OCI-LY1 (cell line): ENCODE measurements at regions not wholly inside any gene's neighbourhood (a gene's known extent, or its start where the extent isn't known, plus 50 kb on each side); places are given as distances from the start of the nearest gene placed in this dataset.

Experiments used
- H2AFZ ChIP-seq: fragments of 200-600 bp; sonication (generic), shearing (Covaris generic); 2 replicates; pipeline ENCODE4 v1.6.0; 2014; ENCODE audit warnings: antibody characterized with exemption, mild to moderate bottlenecking, low read length
- H3F3A ChIP-seq: fragments of 200-600 bp; sonication (generic), shearing (Covaris generic); 2 replicates; pipeline ENCODE4 v1.6.0; 2014; ENCODE audit warnings: mild to moderate bottlenecking, antibody characterized with exemption, low read length, moderate library complexity; ENCODE audit not compliant: insufficient read depth
- H3K27ac ChIP-seq: fragments of 200-600 bp; sonication (generic); 2 replicates; pipeline ENCODE4 v1.5.1; 2014; ENCODE audit warnings: low read length, mixed run types, mild to moderate bottlenecking, low read depth; ENCODE audit not compliant: poor library complexity, severe bottlenecking
- H3K27me3 ChIP-seq: fragments of 200-600 bp; sonication (generic); 2 replicates; pipeline ENCODE4 v1.6.0; 2014; ENCODE audit warnings: antibody characterized with exemption, mild to moderate bottlenecking, low read length, moderate library complexity; ENCODE audit not compliant: insufficient read depth
- H3K36me3 ChIP-seq: fragments of 200-600 bp; sonication (generic); 2 replicates; pipeline ENCODE4 v1.6.1; 2014; ENCODE audit warnings: mild to moderate bottlenecking, antibody characterized with exemption, low read length, moderate library complexity, mixed read lengths; ENCODE audit not compliant: insufficient read depth
- H3K4me1 ChIP-seq: fragments of 200-600 bp; sonication (generic); 2 replicates; pipeline ENCODE4 v1.5.1; 2014; ENCODE audit warnings: mild to moderate bottlenecking, low read length, moderate library complexity; ENCODE audit not compliant: insufficient read depth, severe bottlenecking
- H3K4me2 ChIP-seq: fragments of 200-600 bp; sonication (generic), shearing (Covaris generic); 2 replicates; pipeline ENCODE4 v1.6.1; 2014; ENCODE audit warnings: low read length
- H3K4me3 ChIP-seq: fragments of 200-600 bp; sonication (generic); 2 replicates; pipeline ENCODE4 v1.5.1; 2014; ENCODE audit warnings: low read length, low read depth, mild to moderate bottlenecking, mixed read lengths; ENCODE audit not compliant: poor library complexity, severe bottlenecking
- H3K79me2 ChIP-seq: fragments of 200-600 bp; shearing (Covaris generic); 2 replicates; pipeline ENCODE4 v1.6.1; 2016; ENCODE audit warnings: mixed run types, low read length, mixed read lengths; ENCODE audit not compliant: insufficient read depth
- H3K9ac ChIP-seq: fragments of 200-600 bp; sonication (generic), shearing (Covaris generic); 2 replicates; pipeline ENCODE4 v1.6.1; 2014; ENCODE audit warnings: mild to moderate bottlenecking, low read length, mixed read lengths
- H3K9me2 ChIP-seq: fragments of 200-600 bp; sonication (generic), shearing (Covaris generic); 2 replicates; pipeline ENCODE4 v1.6.1; 2014; ENCODE audit warnings: low read depth, mild to moderate bottlenecking, low read length, mixed read lengths
- H3K9me3 ChIP-seq: fragments of 200-600 bp; shearing (Covaris generic); 2 replicates; pipeline ENCODE4 v1.6.1; 2014; ENCODE audit warnings: low read length, mixed read lengths
- H4K20me1 ChIP-seq: fragments of 200-600 bp; sonication (generic), shearing (Covaris generic); 2 replicates; pipeline ENCODE4 v1.6.0; 2016; ENCODE audit warnings: mild to moderate bottlenecking, low read length; ENCODE audit not compliant: insufficient read depth
- EZH2 ChIP-seq: fragments of 200-600 bp; sonication (generic), shearing (Covaris generic); IDR thresholded peaks from 2 replicates; pipeline ENCODE4 v1.8.0; 2017; ENCODE audit warnings: borderline replicate concordance, mixed run types, mild to moderate bottlenecking, antibody characterized with exemption, low read length, moderate library complexity, mixed read lengths
- TF ChIP-seq, protein P1 (sequence below): fragments of 200-600 bp; sonication (generic), shearing (Covaris generic); IDR thresholded peaks from 2 replicates; pipeline ENCODE4 v1.5.1; 2017; ENCODE audit warnings: mild to moderate bottlenecking, antibody characterized with exemption, low read length, moderate library complexity, mixed read lengths

DNA sequence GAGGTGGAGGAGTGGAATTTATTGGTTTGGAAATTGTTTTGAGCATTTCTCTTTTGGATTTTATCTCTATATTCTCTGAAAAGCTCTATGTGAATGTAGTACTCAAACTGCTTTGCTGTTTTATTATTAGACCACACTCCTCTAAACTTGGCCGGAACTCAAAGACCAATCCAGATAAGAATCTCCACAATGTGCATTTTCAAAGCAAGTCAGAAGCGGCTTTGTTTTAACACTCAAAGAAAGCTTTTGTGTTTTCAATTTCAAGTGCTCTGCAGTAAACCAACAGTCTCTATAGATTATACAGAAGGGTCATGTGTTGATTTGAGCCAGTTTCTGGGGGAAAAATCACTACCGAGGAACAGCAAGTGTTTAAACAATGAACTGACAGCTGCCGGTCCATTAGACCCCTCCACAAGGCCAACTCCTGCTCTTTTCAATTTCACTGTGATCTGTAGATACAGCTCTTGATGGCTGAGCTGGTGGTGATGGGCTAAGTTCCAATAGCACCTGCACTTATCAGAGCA, 79.4 kb downstream of the FTHL17 start:
- Histone ChIP-seq H3K79me2 (no peaks in the 10 kb centered on the region), H4K20me1 (no peaks in the 10 kb centered on the region), H3K27me3 (no peaks in the 10 kb centered on the region), H3K9me2 (no peaks in the 10 kb centered on the region), H3K4me3 (no peak overlapping the region), H3K4me1 (no peaks in the 10 kb centered on the region), H2AFZ (no peak overlapping the region), H3K9ac (no peak overlapping the region), H3K27ac (no peak overlapping the region), H3F3A (no peaks in the 10 kb centered on the region), H3K9me3 (no peaks in the 10 kb centered on the region), H3K4me2 (no peak overlapping the region), H3K36me3 (no peaks in the 10 kb centered on the region)
- TF ChIP-seq EZH2: no peak
- TF ChIP-seq, protein P1, sequence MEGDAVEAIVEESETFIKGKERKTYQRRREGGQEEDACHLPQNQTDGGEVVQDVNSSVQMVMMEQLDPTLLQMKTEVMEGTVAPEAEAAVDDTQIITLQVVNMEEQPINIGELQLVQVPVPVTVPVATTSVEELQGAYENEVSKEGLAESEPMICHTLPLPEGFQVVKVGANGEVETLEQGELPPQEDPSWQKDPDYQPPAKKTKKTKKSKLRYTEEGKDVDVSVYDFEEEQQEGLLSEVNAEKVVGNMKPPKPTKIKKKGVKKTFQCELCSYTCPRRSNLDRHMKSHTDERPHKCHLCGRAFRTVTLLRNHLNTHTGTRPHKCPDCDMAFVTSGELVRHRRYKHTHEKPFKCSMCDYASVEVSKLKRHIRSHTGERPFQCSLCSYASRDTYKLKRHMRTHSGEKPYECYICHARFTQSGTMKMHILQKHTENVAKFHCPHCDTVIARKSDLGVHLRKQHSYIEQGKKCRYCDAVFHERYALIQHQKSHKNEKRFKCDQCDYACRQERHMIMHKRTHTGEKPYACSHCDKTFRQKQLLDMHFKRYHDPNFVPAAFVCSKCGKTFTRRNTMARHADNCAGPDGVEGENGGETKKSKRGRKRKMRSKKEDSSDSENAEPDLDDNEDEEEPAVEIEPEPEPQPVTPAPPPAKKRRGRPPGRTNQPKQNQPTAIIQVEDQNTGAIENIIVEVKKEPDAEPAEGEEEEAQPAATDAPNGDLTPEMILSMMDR: no peak

DNA sequence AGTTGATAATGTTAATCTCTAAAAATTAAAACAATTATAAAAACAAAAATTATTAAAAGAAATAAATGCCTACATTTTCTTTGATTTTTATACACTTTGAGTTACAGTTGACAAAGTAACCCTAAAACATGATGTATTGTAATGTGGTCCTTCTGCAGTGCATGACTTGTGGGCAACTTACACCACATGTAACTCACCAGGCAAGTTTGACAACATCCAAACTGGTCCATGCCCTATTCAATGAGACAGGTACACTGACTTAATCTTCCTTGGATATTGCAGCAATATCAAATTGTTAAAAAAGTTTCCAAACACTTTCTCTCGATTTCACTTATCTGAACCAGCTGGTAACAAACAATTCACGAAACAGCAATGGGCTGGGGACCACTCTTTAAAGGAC, 81.5 kb downstream of the FTHL17 start:
- Histone ChIP-seq H4K20me1 (no peaks in the 10 kb centered on the region), H3K4me1 (no peaks in the 10 kb centered on the region), H3K9ac (no peak overlapping the region), H3K4me3 (no peak overlapping the region), H3K27me3 (no peaks in the 10 kb centered on the region), H3K27ac (no peak overlapping the region), H3K4me2 (no peak overlapping the region), H3F3A (no peaks in the 10 kb centered on the region), H3K9me2 (no peaks in the 10 kb centered on the region), H2AFZ (no peak overlapping the region), H3K9me3 (no peaks in the 10 kb centered on the region), H3K79me2 (no peaks in the 10 kb centered on the region), H3K36me3 (no peaks in the 10 kb centered on the region)
- TF ChIP-seq, protein P1: no peak
- no peak for TF ChIP-seq EZH2

DNA sequence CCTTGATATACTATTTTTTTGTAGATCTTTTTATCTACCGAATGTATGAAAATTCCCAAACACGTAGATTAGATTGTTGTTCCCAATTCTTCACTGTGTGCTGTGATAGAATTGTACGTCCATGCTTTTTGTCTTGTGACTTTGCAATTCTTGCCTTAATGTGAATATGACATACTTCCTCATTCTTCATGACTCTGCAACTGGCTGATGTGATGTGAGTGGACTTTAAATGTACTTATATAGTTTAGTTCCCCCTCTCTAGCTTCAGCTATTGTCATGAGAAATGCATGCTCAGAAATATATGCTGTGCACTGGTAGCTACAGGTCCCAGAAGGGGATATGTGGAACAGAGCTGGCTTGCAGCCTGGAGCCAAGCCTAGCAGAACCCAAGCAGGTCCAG, 89.4 kb downstream of the FTHL17 start:
- Histone ChIP-seq H3K36me3 (no peaks in the 10 kb centered on the region), H3K9me3 (no peaks in the 10 kb centered on the region), H2AFZ (no peak overlapping the region), H3K4me2 (no peak overlapping the region), H3K9ac (no peak overlapping the region), H3F3A (no peaks in the 10 kb centered on the region), H3K27me3 (no peaks in the 10 kb centered on the region), H4K20me1 (no peaks in the 10 kb centered on the region), H3K4me1 (no peaks in the 10 kb centered on the region), H3K4me3 (no peak overlapping the region), H3K79me2 (no peaks in the 10 kb centered on the region), H3K27ac (no peak overlapping the region), H3K9me2 (no peaks in the 10 kb centered on the region)
- TF ChIP-seq EZH2: no peak
- TF ChIP-seq, protein P1: no peak
